Body of pancreas (tissue), 4 donors: ENCODE measurements at regions not wholly inside any gene's neighbourhood (a gene's known extent, or its start where the extent isn't known, plus 50 kb on each side); places are given as distances from the start of the nearest gene placed in this dataset.
"Not testable (repeated sequence)": the region's sequence is repeated elsewhere in the genome, so short reads cannot be mapped to it uniquely, and the experiment has no call there.

Experiments
- ATAC-seq: fragments of 150-250 bp; one replicate; pipeline ENCODE4 v1.9.1; 2016
- DNase-seq, 4 donors: peaks; one replicate each; pipeline ENCODE4 v3.0.0-alpha.2; 2019
- H3K27ac ChIP-seq, 4 donors: fragments of 200-600 bp; sonication (generic); 1 replicate in 3 of 4; 2 replicates in 1 of 4; pipeline versions ENCODE4 v1.5.1 to v1.6.1; 2016 to 2019; ENCODE audit warnings: mild to moderate bottlenecking in 1 of 4, mixed read lengths in 1 of 4, moderate library complexity in 1 of 4
- H3K27me3 ChIP-seq, 2 donors: fragments of 200-600 bp; sonication (generic); one replicate each; pipeline ENCODE4 v1.6.0; 2016; ENCODE audit warnings: mild to moderate bottlenecking in 1 of 2
- H3K36me3 ChIP-seq, 2 donors: fragments of 200-600 bp; sonication (generic); replicated peaks in 1 of 2; 2 replicates each; pipeline ENCODE4 v1.5.1; 2016; ENCODE audit warnings: low read depth in 2 of 2; ENCODE audit not compliant: insufficient read depth in 1 of 2
- H3K4me1 ChIP-seq: fragments of 200-600 bp; sonication (generic); one replicate; pipeline ENCODE4 v1.6.0; 2016
- H3K4me3 ChIP-seq, 2 donors: fragments of 200-600 bp; sonication (generic); 1 replicate in 1 of 2; 2 replicates in 1 of 2; pipeline ENCODE4 v1.5.1; 2016 to 2019
- H3K9me3 ChIP-seq, 3 donors: fragments of 200-600 bp; sonication (generic); 1 replicate in 2 of 3; 2 replicates in 1 of 3; pipeline ENCODE4 v1.5.1; 2016
- POLR2A ChIP-seq, 3 donors: fragments of 450-650 bp; IDR thresholded peaks; one replicate each; pipeline ENCODE4 v1.6.1; 2016; ENCODE audit warnings: antibody characterized with exemption in 3 of 3, mild to moderate bottlenecking in 2 of 3
- WGBS, 2 donors: methylation state at CpG; one replicate each; pipeline ENCODE4 v1.1.5; 2017; 5-methylcytosine and 5-hydroxymethylcytosine counted together
- intact Hi-C: fragments of 100-400 bp; cut with DNase I; formaldehyde crosslinking; loops from one replicate; pipeline ENCODE4 v1.15.1; 2023
- TF ChIP-seq, protein P1 (sequence below), 7 experiments: fragments of 450-650 bp in 4 of 7; fragments of 200-600 bp in 3 of 7; sonication (generic) in 3 of 7; IDR thresholded peaks; one replicate each; pipeline ENCODE4 v1.5.1; 2016 to 2019; ENCODE audit warnings: antibody characterized with exemption in 7 of 7

DNA sequence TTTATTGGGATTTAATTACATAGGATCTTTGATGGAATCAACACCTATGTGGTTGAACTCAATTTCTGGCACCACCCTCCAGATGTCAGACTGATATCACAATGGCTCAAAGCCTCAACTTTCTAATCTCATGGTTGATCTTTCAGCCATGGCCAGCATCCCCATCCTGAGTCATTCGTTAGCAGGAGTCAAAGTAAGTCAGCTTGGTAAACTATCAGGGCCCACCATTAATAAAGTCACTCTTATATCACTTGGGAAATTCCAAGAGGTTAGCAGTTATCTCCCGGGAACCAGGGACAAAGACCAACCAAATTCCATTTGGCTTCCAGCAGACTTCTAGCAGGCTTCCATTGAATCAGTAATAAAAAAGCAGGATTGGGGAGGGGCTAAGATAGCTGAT lies 50.7 kb upstream of the TNFSF4 start:
- intact Hi-C loops = no loop called here
- no peak for DNase-seq
- ATAC-seq = no peak
- Histone ChIP-seq H3K9me3 (no peaks in the 10 kb centered on the region), H3K27me3 (no peaks in the 10 kb centered on the region), H3K36me3 (no peaks in the 10 kb centered on the region), H3K4me3 (no peak overlapping the region), H3K4me1 (no peaks in the 10 kb centered on the region), H3K27ac (no peak overlapping the region)
- 81 to 92% methylated on average over 2 of the region's 2 CpGs for WGBS, 2 donors
- TF ChIP-seq, protein P1, sequence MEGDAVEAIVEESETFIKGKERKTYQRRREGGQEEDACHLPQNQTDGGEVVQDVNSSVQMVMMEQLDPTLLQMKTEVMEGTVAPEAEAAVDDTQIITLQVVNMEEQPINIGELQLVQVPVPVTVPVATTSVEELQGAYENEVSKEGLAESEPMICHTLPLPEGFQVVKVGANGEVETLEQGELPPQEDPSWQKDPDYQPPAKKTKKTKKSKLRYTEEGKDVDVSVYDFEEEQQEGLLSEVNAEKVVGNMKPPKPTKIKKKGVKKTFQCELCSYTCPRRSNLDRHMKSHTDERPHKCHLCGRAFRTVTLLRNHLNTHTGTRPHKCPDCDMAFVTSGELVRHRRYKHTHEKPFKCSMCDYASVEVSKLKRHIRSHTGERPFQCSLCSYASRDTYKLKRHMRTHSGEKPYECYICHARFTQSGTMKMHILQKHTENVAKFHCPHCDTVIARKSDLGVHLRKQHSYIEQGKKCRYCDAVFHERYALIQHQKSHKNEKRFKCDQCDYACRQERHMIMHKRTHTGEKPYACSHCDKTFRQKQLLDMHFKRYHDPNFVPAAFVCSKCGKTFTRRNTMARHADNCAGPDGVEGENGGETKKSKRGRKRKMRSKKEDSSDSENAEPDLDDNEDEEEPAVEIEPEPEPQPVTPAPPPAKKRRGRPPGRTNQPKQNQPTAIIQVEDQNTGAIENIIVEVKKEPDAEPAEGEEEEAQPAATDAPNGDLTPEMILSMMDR (IDR thresholded peaks at IDR 0.05) = no peak
- no peak for TF ChIP-seq POLR2A (IDR thresholded peaks at IDR 0.05)

DNA sequence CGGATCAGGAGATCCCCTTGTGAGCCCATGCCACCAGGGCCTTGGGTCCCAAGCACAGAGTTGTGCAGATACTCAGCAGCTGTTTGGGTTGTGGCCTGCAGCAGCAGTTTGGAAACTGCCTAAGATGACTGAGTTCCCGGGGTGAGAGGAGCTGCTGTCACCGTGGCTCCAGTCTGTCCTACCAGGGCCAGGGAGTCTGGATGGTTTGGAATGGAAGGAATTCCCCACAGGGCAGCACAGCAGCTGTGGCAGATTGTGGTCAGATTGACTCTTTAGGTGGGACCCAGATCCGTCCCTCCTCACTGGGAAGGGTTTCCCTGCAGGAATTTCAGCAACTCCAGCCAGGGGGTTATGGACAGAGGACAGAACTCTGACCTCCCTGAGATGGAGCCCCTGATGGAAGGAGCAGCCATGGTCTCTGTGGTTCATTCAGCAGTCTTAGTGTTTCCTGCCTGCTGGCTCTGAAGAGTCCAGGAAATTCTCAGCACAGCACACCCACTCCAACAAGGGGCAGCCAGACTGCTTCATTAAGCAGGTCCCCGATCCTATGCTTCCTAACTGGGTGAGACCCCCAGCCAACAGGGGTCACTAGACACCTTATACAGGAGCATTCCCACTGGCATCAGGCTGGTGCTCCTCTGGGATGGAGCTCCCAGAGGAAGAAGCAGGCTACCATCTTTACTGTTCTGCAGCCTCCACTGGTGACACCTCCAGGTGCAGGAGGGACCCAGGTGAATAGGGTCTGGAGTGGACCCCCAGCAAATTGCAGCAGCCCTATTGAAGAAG lies 51.5 kb upstream of the TNFSF4 start:
- Histone ChIP-seq H3K4me3 (no peak overlapping the region), H3K4me1 (no peaks in the 10 kb centered on the region), H3K36me3 (no peaks in the 10 kb centered on the region), H3K27me3 (no peaks in the 10 kb centered on the region), H3K27ac (no peak overlapping the region), H3K9me3 (no peaks in the 10 kb centered on the region)
- WGBS, 2 donors = 86 to 89% methylated on average over 1 to 5 of the region's 5 CpGs
- ATAC-seq (no peak), DNase-seq (no peak)
- intact Hi-C loops = no loop called here
- TF ChIP-seq, protein P1 (IDR thresholded peaks at IDR 0.05) = no peak
- TF ChIP-seq POLR2A (IDR thresholded peaks at IDR 0.05) = no peak

DNA sequence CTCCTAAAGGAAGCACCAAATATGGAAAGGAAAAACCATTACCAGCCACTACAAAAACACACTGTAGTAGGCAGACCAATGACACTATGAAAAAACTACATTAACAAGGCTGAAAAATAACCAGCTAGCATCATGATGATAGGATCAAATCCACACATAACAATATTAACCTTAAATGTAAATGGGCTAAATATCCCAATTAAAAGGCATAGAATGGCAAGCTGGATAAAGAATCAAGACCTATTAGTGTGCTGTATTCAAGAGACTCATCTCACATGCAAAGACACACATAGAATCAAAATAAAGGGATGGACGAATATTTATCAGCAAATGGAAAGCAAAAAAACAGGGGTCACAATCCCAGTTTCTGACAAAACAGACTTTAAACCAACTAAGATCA lies 53.2 kb upstream of the TNFSF4 start:
- H3K27me3 ChIP-seq, DNase-seq, ATAC-seq, H3K4me1 ChIP-seq, H3K4me3 ChIP-seq, intact Hi-C loops, H3K27ac ChIP-seq, H3K36me3 ChIP-seq, H3K9me3 ChIP-seq: not testable (repeated sequence)
- 80 to 81% methylated on average over 1 of the region's 1 CpG for WGBS, 2 donors

DNA sequence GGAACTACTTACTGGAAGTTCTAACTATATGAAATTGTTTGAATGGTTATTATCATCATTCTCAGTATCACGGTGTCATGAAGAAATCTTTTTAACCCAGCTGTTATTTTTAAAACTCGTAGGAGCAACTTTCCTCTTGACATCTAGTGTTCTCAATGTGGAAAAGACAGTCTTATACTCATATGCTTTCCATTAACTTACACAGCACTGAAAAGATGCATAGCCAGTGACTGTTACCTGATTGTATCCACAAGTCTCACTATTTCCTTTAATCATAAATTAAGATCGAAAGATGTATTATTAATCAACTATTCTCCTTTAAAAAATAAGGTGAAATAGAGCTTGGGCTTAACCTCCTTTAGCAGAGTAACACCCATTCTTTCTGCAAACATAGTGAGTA lies 59.7 kb upstream of the TNFSF4 start:
- intact Hi-C loops = no loop called here
- no peak for ATAC-seq
- Histone ChIP-seq H3K27me3 (no peaks in the 10 kb centered on the region), H3K4me3 (no peak overlapping the region), H3K9me3 (no peaks in the 10 kb centered on the region), H3K27ac (no peak overlapping the region), H3K36me3 (no peaks in the 10 kb centered on the region), H3K4me1 (no peaks in the 10 kb centered on the region)
- no peak for TF ChIP-seq POLR2A (IDR thresholded peaks at IDR 0.05)
- TF ChIP-seq, protein P1 (IDR thresholded peaks at IDR 0.05) = no peak
- 55 to 71% methylated on average over 3 of the region's 3 CpGs for WGBS, 2 donors
- DNase-seq = no peak

DNA sequence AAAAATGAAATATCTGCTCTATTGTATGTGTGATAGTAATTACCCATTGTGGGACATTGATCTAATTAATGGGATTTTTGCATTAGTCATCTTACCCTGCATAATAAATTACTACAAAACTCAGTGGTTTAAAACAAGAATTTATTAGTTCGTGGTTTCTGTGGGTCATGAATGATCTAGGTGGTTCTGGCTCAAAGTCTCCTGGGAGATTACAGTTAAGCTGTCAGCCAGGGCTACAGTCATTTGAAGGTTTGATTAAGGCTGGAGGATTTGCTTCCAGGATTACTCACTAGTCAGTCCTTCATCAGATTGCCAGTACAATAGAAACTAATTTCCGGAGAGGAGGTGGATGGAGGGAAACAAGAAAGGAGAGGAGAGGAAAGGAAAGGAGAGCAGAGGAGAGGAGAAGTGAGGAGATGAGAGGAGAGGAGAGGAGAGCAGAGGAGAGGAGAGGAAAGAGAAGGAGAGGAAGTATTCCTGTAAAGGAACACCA lies 60.4 kb upstream of the TNFSF4 start:
- DNase-seq (no peak), ATAC-seq (no peak)
- TF ChIP-seq, protein P1 (IDR thresholded peaks at IDR 0.05) = no peak
- TF ChIP-seq POLR2A (IDR thresholded peaks at IDR 0.05) = no peak
- H3K27ac ChIP-seq = no peak overlapping the region
- WGBS, 2 donors = 74 to 81% methylated on average over 2 of the region's 2 CpGs
- no peaks in the 10 kb centered on the region for H3K27me3 ChIP-seq
- no peak overlapping the region for H3K4me3 ChIP-seq
- H3K4me1 ChIP-seq = no peaks in the 10 kb centered on the region
- intact Hi-C loops = no loop called here
- H3K36me3 ChIP-seq = no peaks in the 10 kb centered on the region
- no peaks in the 10 kb centered on the region for H3K9me3 ChIP-seq
